Urinary bladder (tissue), 3 donors: ENCODE measurements at regions not wholly inside any gene's neighbourhood (a gene's known extent, or its start where the extent isn't known, plus 50 kb on each side); places are given as distances from the start of the nearest gene placed in this dataset.
A peak's percentile ranks its signal among the peaks of the same experiment; 100 is the strongest.

ENCODE experiments used
- DNase-seq: peaks from one replicate; pipeline ENCODE4 v3.0.0-alpha.2; 2015; ENCODE audit errors: extremely low spot score
- H3K27ac ChIP-seq: one replicate; pipeline ENCODE4 v1.5.1; 2013; ENCODE audit warnings: low read depth, mild to moderate bottlenecking, moderate library complexity
- H3K36me3 ChIP-seq: one replicate; pipeline ENCODE4 v1.6.1; 2013; ENCODE audit warnings: mild to moderate bottlenecking, moderate library complexity; ENCODE audit not compliant: insufficient read depth
- H3K4me1 ChIP-seq: one replicate; pipeline ENCODE4 v1.6.1; 2013; ENCODE audit warnings: mild to moderate bottlenecking, moderate library complexity; ENCODE audit not compliant: insufficient read depth
- H3K4me3 ChIP-seq: one replicate; pipeline ENCODE4 v1.5.1; 2013; ENCODE audit warnings: low read depth, low read length
- WGBS: extraction: QIAGEN DNeasy Blood & Tissue Kit; methylation state at CpG from one replicate; pipeline ENCODE4 v1.1.7; 2013; 5-methylcytosine and 5-hydroxymethylcytosine counted together
- donor health status: healthy with polysubstance abuse.
- donor health status: healthy.

DNA sequence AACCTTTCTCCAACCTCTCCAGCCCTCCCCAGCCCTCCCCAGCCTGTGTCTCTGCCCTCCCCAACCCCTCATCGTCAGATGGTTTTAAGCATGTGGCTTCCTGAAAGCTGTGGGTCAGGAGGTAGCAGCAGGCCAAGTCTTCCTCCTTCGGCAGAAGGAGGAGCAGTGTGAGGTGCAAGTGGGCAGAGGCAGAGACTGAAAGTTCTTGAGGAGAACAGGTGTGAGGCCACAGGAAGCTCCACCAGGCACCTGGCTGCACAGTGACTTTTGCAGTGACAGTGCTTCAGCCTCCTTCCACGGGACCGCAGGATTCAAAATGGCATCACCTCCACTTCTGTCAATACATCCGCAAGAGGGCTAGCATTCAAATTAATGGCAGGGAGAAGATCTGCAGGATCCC is 203.9 kb upstream of the LEF1 start:
- no peaks in the 10 kb centered on the region for H3K4me1 ChIP-seq
- WGBS: 79% methylated on average over 5 of the region's 5 CpGs
- no peak for DNase-seq
- H3K36me3 ChIP-seq: no peaks in the 10 kb centered on the region
- H3K27ac ChIP-seq: no peak overlapping the region
- no peak overlapping the region for H3K4me3 ChIP-seq

- Histone ChIP-seq H3K27ac (no peak overlapping the region), H3K4me1 (no peaks in the 10 kb centered on the region), H3K36me3 (no peaks in the 10 kb centered on the region), H3K4me3 (no peak overlapping the region)
- WGBS: 48% methylated on average over 8 of the region's 8 CpGs
- no peak for DNase-seq
These were observed 202.6 kb upstream of the LEF1 start for GRCh38 chr4:108371282-108371681.

GRCh38 chr4:108370291-108371141 is 201.8 kb upstream of the LEF1 start:
- WGBS: 40% methylated on average over 21 of the region's 21 CpGs
- Histone ChIP-seq H3K4me3 (no peak overlapping the region), H3K36me3 (no peaks in the 10 kb centered on the region), H3K4me1 (no peaks in the 10 kb centered on the region), H3K27ac (no peak overlapping the region)
- DNase-seq: no peak

GRCh38 chr4:108369035-108369655 is 200.4 kb upstream of the LEF1 start:
- WGBS: 86% methylated on average over 5 of the region's 5 CpGs
- H3K4me3 ChIP-seq: no peak overlapping the region
- no peak for DNase-seq
- H3K27ac ChIP-seq: no peak overlapping the region
- no peaks in the 10 kb centered on the region for H3K36me3 ChIP-seq
- H3K4me1 ChIP-seq: no peaks in the 10 kb centered on the region

DNA sequence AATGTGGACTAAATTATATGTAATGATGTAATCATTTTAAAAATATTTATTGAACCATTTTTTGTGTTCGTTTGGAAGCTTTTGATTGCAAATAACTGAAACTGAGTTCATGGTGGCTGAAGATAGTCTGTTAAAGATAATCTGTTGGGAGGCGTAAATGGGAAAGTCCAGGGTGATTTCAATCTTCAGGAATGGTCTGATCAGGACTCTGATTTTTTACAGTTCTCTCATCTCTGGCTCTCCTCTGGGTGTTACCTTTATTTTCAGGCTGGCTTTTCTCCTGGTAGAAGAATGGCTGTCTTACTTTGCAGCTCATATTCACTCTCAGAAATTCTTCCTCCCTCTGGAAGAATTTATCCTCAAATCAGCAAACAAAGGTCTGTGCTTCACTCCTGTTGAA is 199.0 kb upstream of the LEF1 start:
- no peaks in the 10 kb centered on the region for H3K36me3 ChIP-seq
- H3K4me3 ChIP-seq: no peak overlapping the region
- no peak overlapping the region for H3K27ac ChIP-seq
- H3K4me1 ChIP-seq: no peaks in the 10 kb centered on the region
- DNase-seq: no peak
- WGBS: 78% methylated on average over 2 of the region's 2 CpGs

DNA sequence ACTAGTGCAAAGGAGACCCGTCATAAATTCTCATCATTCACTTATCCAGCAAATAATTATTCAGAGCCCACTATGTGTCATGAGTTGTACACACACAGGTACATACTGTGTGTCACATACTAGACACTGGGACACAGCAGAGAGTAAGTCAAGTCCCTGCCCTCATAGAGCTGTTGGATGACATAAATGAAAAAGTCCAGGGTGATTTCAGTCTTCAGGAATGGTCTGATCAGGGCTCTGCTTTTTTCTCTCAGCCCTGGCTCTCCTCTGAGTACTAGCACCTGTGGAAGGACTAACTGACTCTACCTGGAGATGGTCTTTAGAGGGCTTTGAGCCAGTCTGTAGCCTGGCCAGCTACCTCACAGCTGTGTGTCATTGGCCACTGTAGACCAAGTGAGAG is 198.0 kb upstream of the LEF1 start:
- H3K4me1 ChIP-seq: no peaks in the 10 kb centered on the region
- no peak for DNase-seq
- H3K36me3 ChIP-seq: no peaks in the 10 kb centered on the region
- H3K4me3 ChIP-seq: no peak overlapping the region
- no peak overlapping the region for H3K27ac ChIP-seq
- WGBS: 84% methylated on average over 1 of the region's 1 CpG

- no peak overlapping the region for H3K4me3 ChIP-seq
- 57% methylated on average over 7 of the region's 7 CpGs for WGBS
- H3K36me3 ChIP-seq: no peaks in the 10 kb centered on the region
- H3K4me1 ChIP-seq: no peaks in the 10 kb centered on the region
- no peak for DNase-seq
- H3K27ac ChIP-seq: no peak overlapping the region
These were observed 196.8 kb upstream of the LEF1 start for GRCh38 chr4:108365551-108365950.

DNA sequence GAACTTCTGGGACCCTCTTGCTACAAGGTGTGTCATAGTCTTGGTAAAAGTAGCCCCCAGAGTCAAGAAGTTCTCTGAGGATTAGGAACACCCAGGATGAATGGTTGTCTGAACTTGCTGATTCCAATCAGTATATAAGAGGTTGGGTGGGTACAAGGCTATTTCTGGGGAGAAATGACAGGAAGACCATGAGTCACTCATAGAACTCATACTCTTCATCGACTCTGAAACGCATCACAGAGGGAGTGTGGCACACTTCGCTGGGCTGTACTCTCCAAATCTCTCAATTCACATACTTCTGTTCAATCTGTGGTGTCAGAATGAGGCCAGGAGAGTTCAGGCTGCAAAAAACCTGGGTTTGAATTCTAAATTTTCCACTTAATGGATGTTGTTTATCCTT is 193.2 kb upstream of the LEF1 start:
- DNase-seq: no peak
- Histone ChIP-seq H3K4me1 (no peaks in the 10 kb centered on the region), H3K36me3 (no peaks in the 10 kb centered on the region), H3K27ac (no peak overlapping the region), H3K4me3 (no peak overlapping the region)
- WGBS: 95% methylated on average over 3 of the region's 3 CpGs

DNA sequence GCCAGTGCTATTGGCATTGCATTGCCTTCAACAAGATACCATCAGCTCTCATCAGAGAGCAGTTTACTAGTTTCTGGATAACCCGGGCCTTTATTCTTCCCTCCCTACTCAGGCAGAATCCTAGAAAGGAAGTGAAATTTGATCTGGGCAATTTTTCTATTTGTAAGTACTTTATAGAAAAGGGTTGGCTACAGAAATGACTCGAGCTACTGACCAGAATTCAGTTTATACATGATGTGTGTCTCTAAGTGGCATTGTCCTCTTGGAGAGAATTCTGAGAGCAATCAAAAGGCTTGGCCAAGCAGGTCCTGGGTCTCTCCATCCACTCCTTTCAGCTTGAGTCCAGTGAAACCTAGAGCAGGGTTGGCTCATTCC is 192.7 kb upstream of the LEF1 start:
- Histone ChIP-seq H3K4me1 (no peaks in the 10 kb centered on the region), H3K36me3 (no peaks in the 10 kb centered on the region), H3K27ac (no peak overlapping the region), H3K4me3 (no peak overlapping the region)
- DNase-seq: no peak
- 34% methylated on average over 2 of the region's 2 CpGs for WGBS

DNA sequence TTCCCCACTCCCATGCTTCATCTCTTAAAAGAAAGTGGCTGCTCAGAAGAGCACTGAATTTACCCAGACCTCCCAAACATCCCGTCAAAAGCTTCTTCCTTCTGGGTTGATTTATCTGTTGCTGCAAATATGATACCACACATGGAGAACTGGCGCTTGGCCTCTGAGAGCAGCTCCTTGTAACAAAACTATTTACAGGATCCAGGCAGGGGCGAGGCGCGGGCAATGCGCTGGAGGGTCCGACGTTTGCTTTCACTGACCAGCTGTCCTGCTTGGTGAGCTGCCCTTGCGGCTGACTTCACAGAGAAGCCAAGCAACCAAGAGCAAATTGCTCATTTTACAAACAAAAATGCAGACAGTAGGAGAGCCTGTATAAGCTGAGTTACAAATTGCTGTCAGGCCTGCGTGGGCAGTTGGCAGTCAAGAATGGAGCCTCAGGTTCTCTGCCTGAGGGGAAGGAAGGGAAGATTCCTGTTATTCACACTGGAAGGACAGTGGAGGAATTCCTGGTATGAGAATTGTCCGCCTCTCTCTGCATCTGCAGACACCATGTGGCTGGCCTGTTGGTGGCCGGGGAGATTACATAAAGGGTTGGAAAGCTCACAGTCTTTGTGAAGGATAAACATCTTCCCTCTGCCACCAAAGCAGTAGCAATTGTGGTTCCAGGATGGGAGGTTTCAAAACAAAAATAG is 192.2 kb upstream of the LEF1 start:
- no peaks in the 10 kb centered on the region for H3K4me1 ChIP-seq
- no peaks in the 10 kb centered on the region for H3K36me3 ChIP-seq
- H3K4me3 ChIP-seq: no peak overlapping the region
- WGBS: 19% methylated on average over 12 of the region's 12 CpGs
- DNase-seq: peak; percentile 21
- H3K27ac ChIP-seq: no peak overlapping the region

DNA sequence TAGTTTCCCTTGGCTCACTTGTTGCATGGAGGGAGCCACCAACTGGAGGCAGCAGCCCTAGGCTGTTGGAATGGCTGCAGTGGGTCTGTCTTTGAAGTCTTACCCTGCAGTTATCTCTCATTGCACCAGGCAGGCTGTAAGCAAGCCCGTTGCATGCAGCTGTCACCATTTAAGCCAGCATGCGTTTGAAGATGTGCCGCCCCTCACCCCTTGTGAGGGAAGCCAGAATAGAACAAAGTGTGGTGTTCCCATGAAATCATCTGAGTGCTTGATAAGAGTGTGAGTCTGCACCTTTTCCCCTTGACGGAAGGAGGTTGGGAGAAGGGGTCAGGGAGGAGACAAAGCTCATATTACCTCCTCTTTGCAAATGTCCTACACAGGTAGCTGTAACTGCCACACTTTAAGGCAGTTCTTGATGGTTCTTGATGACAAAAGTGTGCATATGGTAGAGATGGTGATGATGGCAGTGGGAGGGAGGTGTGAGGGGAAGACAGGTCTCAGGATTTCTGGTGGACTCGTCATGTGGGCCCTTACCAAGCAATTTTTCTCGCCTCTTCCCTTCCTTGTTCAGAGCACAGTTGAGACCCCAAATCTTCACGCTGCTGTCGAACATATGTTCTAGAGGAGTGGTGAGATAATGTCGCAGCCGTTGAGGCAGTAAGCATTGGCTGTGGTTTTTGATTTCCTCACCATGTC is 191.4 kb upstream of the LEF1 start:
- Histone ChIP-seq H3K36me3 (no peaks in the 10 kb centered on the region), H3K4me1 (no peaks in the 10 kb centered on the region), H3K4me3 (no peak overlapping the region), H3K27ac (no peak overlapping the region)
- WGBS: 73% methylated on average over 10 of the region's 10 CpGs
- no peak for DNase-seq

DNA sequence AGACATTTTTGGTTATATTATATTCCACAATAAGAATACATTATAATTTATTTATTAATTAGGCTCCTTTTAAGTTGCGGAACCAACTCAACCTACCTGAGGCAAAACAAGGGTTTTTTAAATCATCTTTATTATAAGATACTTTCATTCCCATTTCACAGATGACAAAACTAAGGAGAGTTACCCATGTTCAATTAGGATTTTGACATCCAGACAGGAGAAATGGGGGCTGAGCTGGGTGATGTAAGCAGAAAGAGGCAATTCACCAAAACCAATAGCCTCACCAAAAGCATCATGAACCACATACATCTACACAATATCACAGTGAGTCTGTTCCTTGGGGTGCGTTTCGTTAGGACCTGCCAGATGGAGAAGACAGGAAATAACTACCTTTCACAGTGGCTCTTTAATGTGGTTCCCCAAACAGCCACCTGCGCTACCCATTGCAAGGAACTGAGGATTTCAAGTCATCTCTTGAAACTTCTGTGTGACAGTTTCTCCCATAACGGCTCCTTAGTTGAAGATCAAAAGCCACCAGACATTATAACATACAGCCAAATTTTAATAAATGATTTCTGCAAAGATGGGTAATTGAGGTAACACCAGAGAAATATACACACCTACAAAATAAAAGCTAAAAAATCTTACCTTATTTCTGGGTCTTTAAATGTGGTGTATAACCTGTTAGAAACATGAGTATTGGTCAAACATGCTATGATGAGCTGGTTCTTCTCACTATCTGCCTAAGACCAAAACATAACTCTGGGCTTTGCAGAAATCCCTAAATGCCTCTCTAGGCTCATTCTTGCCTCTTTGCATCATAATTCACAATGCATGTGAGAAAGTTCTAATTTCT is 190.6 kb upstream of the LEF1 start:
- H3K36me3 ChIP-seq: no peaks in the 10 kb centered on the region
- WGBS: 93% methylated on average over 5 of the region's 5 CpGs
- DNase-seq: no peak
- H3K27ac ChIP-seq: no peak overlapping the region
- H3K4me3 ChIP-seq: no peak overlapping the region
- H3K4me1 ChIP-seq: no peaks in the 10 kb centered on the region
